GM21723 (cell line): ENCODE measurements at regions not wholly inside any gene's neighbourhood (a gene's known extent, or its start where the extent isn't known, plus 50 kb on each side); places are given as distances from the start of the nearest gene placed in this dataset.
"Not testable (repeated sequence)": the region's sequence is repeated elsewhere in the genome, so short reads cannot be mapped to it uniquely, and the experiment has no call there.

Experiments
- ATAC-seq: cut with Tn5 transposase; IDR thresholded peaks from one replicate; pipeline ENCODE4 v1.9.1; 2021; ENCODE audit warnings: mild to moderate bottlenecking, moderate library complexity; ENCODE audit not compliant: unreplicated experiment

GRCh38 chr16:21422824-21423223 is 144.7 kb upstream of the CRYM start:
- not testable (repeated sequence) for ATAC-seq

DNA sequence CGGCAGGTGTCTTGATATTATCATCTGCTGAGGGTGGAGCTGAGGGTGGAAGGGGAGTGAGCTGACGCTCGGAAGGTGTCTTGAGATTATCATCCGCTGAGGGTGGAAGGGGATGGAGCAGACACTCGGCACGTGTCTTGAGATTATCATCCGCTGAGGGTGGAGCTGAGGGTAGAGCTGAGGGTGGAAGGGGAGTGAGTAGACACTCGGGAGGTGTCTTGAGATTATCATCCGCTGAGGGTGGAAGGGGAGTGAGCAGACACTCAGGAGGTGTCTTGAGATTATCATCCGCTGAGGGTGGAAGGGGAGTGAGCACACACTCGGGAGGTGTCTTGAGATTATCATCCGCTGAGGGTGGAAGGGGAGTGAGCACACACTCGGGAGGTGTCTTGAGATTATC is 126.6 kb upstream of the CRYM start:
- not testable (repeated sequence) for ATAC-seq

- ATAC-seq, result not testable (repeated sequence)
Measured at GRCh38 chr16:21397866-21398265, 119.8 kb upstream of the CRYM start.

GRCh38 chr16:21396545-21396944 is 118.5 kb upstream of the CRYM start:
- ATAC-seq, result not testable (repeated sequence)

DNA sequence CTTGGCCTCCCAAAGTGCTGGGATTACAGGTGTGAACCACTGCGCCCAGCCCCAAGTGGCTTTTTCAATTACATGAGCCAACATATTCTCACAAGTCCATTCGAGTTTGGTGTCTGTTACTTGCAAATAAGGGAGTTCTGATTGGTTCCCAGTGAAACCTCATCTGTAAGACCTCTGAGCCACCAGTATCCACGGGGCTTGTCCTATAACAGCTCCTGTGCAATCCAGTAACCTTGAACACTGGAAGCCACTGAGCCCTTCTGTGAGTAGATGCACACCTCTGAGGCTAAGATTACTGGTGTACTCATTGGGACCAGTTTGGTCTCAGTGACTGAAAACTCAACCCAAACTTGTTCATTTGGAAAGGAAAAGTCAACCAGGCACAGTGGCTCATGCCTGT is 112.5 kb upstream of the CRYM start:
- ATAC-seq, result not testable (repeated sequence)

DNA sequence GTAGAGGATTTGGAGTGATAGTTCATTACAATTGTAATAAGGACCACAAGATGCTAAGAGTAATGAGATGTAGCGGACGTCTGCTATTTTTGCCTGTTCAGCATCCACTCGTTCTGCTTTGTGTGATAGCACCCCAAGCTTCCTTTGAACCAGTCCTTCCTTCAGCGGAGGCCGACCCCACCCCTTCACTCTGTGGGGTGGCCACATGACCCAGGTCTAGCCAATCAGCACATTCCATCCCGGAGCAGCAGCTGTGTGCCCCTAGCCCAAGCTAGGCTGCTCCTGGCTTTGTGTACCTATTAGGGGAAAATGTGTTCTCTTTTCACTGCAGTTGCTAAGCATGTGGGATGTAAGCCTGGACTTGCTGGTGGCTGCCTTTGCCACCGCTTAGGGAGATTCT is 111.8 kb upstream of the CRYM start:
- ATAC-seq, result not testable (repeated sequence)

- not testable (repeated sequence) for ATAC-seq
Measured at GRCh38 chr16:21387757-21388156, 109.7 kb upstream of the CRYM start.

DNA sequence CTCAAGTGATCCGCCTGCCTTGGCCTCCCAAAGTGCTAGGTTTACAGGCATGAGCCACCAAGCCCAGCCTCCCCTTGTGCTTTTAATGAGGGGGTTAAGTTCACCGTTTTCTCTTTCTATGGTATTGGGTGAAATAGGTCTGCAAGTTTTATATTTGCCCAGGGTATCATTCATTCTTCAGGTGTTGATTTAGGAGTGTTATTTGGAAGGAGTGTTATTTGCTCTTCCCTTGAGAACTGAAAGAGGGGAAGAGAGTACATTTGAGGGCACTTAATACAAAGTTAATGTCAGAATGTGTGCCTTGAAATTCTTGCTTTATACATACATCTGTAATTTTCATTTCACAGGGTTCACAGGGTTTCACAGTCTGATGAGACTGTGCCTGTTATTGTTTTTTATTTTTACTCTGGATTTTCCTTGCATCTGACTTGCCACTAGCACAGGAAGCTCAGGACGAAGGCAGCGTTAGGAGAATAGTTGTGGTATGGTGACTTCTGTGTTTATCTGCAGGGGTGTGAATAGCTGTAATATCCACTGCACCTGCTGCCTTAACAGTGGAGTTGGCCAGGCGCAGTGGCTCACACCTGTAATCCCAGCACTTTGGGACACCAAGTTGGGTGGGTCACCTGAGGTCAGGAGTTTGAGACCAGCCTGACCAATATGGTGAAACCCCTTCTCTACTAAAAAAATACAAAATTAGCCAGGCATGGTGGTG is 108.3 kb upstream of the CRYM start:
- not testable (repeated sequence) for ATAC-seq

DNA sequence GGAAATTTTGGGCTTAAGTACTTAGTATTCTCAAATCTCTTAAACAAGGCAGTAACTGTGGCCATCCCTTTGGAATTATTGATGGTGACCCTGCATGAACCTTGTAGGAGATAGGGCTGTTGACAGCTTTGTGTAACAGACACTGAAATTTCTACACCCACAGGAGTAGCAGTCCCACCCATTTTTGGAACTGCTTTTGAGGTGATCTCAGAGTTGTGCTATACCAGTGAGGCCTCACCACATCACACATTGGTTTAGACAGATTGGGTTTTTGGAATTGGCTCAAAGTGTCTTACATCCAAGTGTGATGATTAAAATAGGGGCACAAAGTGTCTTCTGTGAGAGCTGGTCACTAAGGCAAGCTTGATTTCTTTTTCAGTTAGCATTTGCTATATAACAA is 105.6 kb upstream of the CRYM start:
- ATAC-seq, result not testable (repeated sequence)

GRCh38 chr16:21379645-21380044 is 101.6 kb upstream of the CRYM start:
- not testable (repeated sequence) for ATAC-seq

GRCh38 chr16:21376196-21376899 is 98.3 kb upstream of the CRYM start:
- ATAC-seq, result not testable (repeated sequence)

DNA sequence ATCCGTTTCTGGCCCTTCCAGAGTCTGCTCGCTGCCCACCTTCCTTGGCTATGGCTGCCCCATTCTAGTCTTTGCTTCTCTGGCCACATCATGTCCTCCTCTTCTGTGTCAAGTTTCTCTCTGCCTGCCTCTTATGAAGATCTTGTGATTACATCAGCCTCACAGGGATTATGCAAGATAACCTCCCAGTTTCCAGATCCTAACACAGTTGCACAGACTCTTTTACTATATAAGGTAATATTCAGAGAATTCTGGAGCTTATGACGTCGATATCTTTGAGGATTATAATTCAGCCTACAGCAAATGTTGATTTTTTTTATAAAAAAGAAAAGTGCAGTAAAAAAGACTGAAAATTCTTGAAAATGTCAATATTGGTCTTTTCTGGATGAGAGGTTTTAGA is 97.2 kb upstream of the CRYM start:
- ATAC-seq, result not testable (repeated sequence)

DNA sequence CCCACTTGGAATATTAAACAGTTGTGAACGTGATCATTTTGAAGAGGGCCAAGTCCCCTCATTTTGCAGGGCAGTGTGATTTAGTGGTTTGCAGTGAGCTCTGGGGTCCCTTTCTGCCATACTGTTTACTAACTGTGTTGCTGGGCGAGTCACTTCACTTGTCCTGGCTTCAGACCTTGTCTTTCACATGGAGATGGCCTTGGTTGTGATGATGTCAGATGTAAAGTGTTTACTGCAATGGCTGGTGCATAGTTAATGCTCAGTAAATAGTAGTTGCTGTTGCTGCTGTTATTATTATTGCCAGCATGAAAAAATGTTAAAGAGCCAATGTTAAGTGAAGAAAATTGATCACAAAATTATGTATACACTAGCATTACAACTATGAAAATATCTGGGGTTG is 95.4 kb upstream of the CRYM start:
- not testable (repeated sequence) for ATAC-seq

DNA sequence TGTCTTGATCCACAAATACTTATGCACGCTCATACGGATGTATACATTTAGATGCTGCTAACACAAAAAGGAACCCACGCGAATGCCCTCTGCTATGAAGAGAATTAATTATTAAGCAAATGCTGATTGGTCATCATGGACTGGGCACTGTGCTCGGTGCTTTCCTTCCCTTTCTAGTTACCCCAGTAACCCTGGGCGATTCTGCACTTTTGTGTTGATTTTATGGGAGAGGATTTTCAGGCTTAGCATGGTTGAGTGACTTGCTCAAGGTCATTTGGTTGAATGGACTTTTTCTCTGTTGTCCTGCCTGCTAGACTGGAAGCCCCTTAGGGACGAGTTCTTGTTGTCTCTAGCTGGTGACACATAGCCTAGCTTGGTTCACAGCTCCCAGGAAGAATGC is 94.8 kb upstream of the CRYM start:
- not testable (repeated sequence) for ATAC-seq

DNA sequence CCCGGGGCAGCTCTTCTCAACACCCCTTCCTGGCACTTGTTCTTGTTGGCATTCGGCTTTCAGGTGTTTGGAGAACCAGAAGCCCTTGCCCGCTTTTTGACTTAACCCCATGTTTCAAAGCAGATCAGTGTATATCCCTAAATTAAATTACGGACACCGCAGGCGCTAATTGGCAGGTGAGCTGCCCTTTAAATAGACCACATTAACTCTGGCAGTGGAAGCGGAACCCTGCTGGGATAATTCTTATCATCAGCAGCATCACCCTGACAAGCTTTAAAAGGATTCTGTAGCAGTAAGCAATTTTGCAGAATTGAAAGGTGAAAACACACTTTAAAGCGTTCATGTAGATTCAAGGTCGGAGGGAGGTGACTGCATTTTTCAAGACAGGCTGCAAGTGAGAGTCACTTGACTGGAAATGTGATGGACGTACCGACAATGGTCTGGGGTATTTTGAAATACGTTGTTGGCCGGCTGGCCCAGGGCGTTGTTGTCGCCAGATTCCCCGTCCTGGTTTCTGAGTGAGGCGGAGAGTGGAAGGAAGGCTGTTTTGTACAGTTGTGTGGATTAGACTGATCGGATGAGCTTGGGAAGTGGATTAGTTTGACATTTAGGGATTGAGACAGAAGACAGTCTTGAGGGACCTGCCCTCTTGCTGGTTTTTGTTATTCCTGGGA is 94.2 kb upstream of the CRYM start:
- ATAC-seq, result not testable (repeated sequence)

GRCh38 chr16:21370791-21371190 is 92.7 kb upstream of the CRYM start:
- not testable (repeated sequence) for ATAC-seq

- ATAC-seq, result not testable (repeated sequence)
Measured at GRCh38 chr16:21368973-21369942, 91.2 kb upstream of the CRYM start.

- not testable (repeated sequence) for ATAC-seq
Measured at GRCh38 chr16:21367733-21368421, 89.8 kb upstream of the CRYM start.

- not testable (repeated sequence) for ATAC-seq
Measured at GRCh38 chr16:21366998-21367397, 88.9 kb upstream of the CRYM start.

DNA sequence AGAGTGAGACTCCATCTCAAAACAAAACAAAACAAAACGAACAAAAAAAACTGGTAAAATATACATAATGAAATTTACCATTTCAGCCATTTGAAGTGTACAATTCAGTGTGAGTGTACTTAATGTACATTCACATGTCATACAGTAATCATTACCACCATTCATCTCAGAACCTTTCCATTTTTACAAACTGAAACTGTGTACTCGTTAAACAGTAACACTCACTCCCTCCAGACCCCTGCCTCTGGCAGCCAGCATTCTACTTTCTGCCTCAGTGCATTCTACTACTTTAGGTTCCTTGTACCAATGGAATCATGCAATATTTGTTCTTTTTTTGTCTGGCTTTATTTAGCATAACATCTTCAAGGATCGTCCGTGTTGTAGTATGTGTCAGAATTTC is 87.5 kb upstream of the CRYM start:
- not testable (repeated sequence) for ATAC-seq
